Gastrocnemius medialis (tissue), 4 donors: ENCODE measurements at regions not wholly inside any gene's neighbourhood (a gene's known extent, or its start where the extent isn't known, plus 50 kb on each side); places are given as distances from the start of the nearest gene placed in this dataset.

ENCODE experiments used
- ATAC-seq, 2 donors: fragments of 150-250 bp; one replicate each; pipeline ENCODE4 v1.9.1; 2016
- DNase-seq, 2 donors: peaks; one replicate each; pipeline ENCODE4 v3.0.0-alpha.2; 2019
- H3K27ac ChIP-seq, 4 donors: fragments of 200-600 bp; sonication (generic); 1 replicate in 1 of 4; 2 replicates in 3 of 4; pipeline ENCODE4 v1.5.1; 2016 to 2018; ENCODE audit warnings: mild to moderate bottlenecking in 2 of 4, moderate library complexity in 1 of 4
- H3K27me3 ChIP-seq, 3 donors: fragments of 200-600 bp; sonication (generic) in 2 of 3; 1 replicate in 1 of 3; 2 replicates in 2 of 3; pipeline versions ENCODE4 v1.5.1 to v1.6.0; 2016 to 2019; ENCODE audit warnings: mild to moderate bottlenecking in 1 of 3, moderate library complexity in 1 of 3
- H3K36me3 ChIP-seq, 2 donors: fragments of 200-600 bp; sonication (generic) in 1 of 2; one replicate each; pipeline ENCODE4 v1.5.1; 2017 to 2018
- H3K4me1 ChIP-seq, 2 donors: fragments of 200-600 bp; sonication (generic) in 1 of 2; one replicate each; pipeline ENCODE4 v1.5.1; 2016 to 2017; ENCODE audit warnings: mild to moderate bottlenecking in 2 of 2
- H3K4me3 ChIP-seq, 4 donors: fragments of 200-600 bp; sonication (generic) in 3 of 4; 1 replicate in 1 of 4; 2 replicates in 3 of 4; pipeline ENCODE4 v1.5.1; 2016 to 2019; ENCODE audit warnings: mild to moderate bottlenecking in 2 of 4
- H3K9me3 ChIP-seq, 3 donors: fragments of 200-600 bp; sonication (generic) in 2 of 3; 1 replicate in 1 of 3; 2 replicates in 2 of 3; pipeline ENCODE4 v1.5.1; 2016 to 2019
- POLR2A ChIP-seq, 2 donors: fragments of 450-650 bp; IDR thresholded peaks; one replicate each; pipeline ENCODE4 v1.6.1; 2017; ENCODE audit warnings: antibody characterized with exemption in 2 of 2, mild to moderate bottlenecking in 2 of 2, moderate library complexity in 2 of 2
- in situ Hi-C, 4 donors: fragments of 200-750 bp; cut with MboI; loops; one replicate each; pipeline versions ENCODE4 v1.15.0 to v1.8.0; 2017; ENCODE audit warnings: low sequenced_read_pairs in 4 of 4
- intact Hi-C: fragments of 100-400 bp; cut with DNase I; formaldehyde crosslinking; loops from one replicate; pipeline ENCODE4 v1.15.1; 2023; ENCODE audit warnings: low total_unique reads
- TF ChIP-seq, protein P1 (sequence below), 5 experiments: fragments of 450-650 bp in 3 of 5; fragments of 200-600 bp in 2 of 5; sonication (generic) in 2 of 5; IDR thresholded peaks in 4 of 5; conservative IDR thresholded peaks in 1 of 5; 1 replicate in 4 of 5; 2 replicates in 1 of 5; pipeline ENCODE4 v1.5.1; 2016 to 2019; ENCODE audit warnings: antibody characterized with exemption in 5 of 5, mild to moderate bottlenecking in 3 of 5, moderate library complexity in 3 of 5

DNA sequence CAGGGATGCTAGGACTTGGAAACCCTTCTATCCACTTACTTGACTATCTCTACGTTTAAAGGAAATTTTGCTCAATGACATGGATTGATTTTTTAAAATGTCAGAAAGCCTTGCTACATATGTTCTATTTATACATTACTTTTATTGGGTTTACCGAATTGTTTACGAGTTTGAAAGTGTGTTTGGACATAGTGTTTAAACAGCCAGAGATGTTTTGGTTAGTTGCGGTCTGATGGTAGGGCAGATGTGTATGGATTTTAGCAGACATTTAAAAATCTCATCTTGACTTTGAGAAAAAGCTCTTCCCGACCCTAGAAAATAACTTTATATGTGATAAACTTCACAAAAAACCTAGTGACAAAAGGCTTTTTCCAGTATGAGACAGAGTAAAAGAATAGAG lies 513.7 kb downstream of the PLA2G4A start:
- ATAC-seq (no peak), DNase-seq (no peak)
- no peak for TF ChIP-seq POLR2A (IDR thresholded peaks at IDR 0.05)
- TF ChIP-seq, protein P1, sequence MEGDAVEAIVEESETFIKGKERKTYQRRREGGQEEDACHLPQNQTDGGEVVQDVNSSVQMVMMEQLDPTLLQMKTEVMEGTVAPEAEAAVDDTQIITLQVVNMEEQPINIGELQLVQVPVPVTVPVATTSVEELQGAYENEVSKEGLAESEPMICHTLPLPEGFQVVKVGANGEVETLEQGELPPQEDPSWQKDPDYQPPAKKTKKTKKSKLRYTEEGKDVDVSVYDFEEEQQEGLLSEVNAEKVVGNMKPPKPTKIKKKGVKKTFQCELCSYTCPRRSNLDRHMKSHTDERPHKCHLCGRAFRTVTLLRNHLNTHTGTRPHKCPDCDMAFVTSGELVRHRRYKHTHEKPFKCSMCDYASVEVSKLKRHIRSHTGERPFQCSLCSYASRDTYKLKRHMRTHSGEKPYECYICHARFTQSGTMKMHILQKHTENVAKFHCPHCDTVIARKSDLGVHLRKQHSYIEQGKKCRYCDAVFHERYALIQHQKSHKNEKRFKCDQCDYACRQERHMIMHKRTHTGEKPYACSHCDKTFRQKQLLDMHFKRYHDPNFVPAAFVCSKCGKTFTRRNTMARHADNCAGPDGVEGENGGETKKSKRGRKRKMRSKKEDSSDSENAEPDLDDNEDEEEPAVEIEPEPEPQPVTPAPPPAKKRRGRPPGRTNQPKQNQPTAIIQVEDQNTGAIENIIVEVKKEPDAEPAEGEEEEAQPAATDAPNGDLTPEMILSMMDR (IDR thresholded peaks at IDR 0.05 in 4 of 5, conservative IDR thresholded peaks at IDR 0.05 in 1 of 5) = no peak
- intact Hi-C loops = no loop called here
- in situ Hi-C loops = no loop called here
- no peaks in the 10 kb centered on the region for H3K4me1 ChIP-seq
- H3K27ac ChIP-seq = no peak overlapping the region
- no peaks in the 10 kb centered on the region for H3K9me3 ChIP-seq
- H3K36me3 ChIP-seq = no peaks in the 10 kb centered on the region
- no peak overlapping the region for H3K4me3 ChIP-seq
- no peaks in the 10 kb centered on the region for H3K27me3 ChIP-seq

DNA sequence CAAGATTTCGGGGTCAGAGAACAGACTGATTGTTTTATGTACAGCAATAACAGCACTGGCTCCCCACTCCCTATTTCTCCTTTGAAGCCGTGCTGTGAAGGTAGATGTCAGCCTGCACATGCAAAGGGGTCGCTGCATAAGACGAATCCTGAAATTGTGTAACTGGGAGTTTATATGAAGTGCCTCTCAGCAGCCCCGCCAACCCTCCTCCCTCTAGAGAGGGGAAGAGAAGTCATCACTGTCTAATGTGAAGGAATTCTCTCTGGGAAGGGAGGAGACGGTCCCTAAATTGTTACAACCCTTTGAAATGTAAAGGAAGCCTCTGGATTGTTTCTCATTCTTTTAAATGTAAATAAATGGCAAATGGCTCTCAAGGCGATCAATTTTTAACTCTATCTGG lies 545.3 kb downstream of the PLA2G4A start:
- Histone ChIP-seq H3K27me3 (no peaks in the 10 kb centered on the region), H3K27ac (no peak overlapping the region), H3K4me1 (no peaks in the 10 kb centered on the region), H3K9me3 (no peaks in the 10 kb centered on the region), H3K36me3 (no peaks in the 10 kb centered on the region), H3K4me3 (no peak overlapping the region)
- DNase-seq = no peak
- TF ChIP-seq POLR2A (IDR thresholded peaks at IDR 0.05) = no peak
- TF ChIP-seq, protein P1 (IDR thresholded peaks at IDR 0.05 in 4 of 5, conservative IDR thresholded peaks at IDR 0.05 in 1 of 5) = no peak
- in situ Hi-C loops = no loop called here
- ATAC-seq = no peak
- intact Hi-C loops = no loop called here

DNA sequence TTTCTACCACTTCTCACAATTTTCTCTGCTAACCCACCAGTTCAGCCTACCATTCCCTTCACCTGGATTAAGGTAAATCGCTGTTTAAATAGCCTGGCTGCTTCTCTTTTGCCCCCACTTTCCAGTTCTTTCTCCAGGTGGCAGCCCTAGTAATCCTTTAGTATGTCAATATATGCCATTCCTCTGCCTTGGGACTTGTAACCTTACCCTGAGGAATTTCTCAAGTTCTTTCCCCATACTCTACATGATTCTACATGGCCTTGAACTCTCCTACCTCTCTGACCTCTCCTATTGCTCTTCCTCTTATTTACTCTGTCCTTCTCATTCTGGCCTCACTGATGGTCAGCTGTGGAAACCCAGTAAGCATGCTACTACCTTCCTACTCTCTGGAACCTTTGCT lies 546.0 kb downstream of the PLA2G4A start:
- no peak for ATAC-seq
- in situ Hi-C loops = no loop called here
- TF ChIP-seq, protein P1 (IDR thresholded peaks at IDR 0.05 in 4 of 5, conservative IDR thresholded peaks at IDR 0.05 in 1 of 5) = no peak
- TF ChIP-seq POLR2A (IDR thresholded peaks at IDR 0.05) = no peak
- intact Hi-C loops = no loop called here
- H3K9me3 ChIP-seq = no peaks in the 10 kb centered on the region
- no peak overlapping the region for H3K4me3 ChIP-seq
- H3K4me1 ChIP-seq = no peaks in the 10 kb centered on the region
- DNase-seq = no peak
- no peaks in the 10 kb centered on the region for H3K27me3 ChIP-seq
- H3K27ac ChIP-seq = no peak overlapping the region
- H3K36me3 ChIP-seq = no peaks in the 10 kb centered on the region

DNA sequence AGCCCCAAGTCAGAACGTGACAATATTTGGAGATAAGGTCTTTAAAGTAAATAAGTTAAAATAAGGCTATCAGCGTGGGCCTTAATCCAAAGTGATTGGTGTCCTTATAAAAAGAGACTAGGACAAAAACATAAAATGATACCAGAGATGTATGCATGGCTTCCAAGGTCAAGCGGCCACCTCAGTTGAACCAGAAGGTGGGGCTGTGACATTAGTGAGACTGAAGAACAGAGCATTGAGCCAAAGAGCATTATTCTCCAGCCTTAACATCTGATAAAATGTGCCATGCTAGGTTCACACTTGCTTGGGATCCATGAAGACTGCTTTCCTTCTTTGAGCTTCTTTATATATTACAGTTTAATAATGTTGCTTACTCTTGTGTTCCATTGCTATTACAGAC lies 554.6 kb downstream of the PLA2G4A start:
- no peak for TF ChIP-seq POLR2A (IDR thresholded peaks at IDR 0.05)
- TF ChIP-seq, protein P1 (IDR thresholded peaks at IDR 0.05 in 4 of 5, conservative IDR thresholded peaks at IDR 0.05 in 1 of 5) = no peak
- H3K27ac ChIP-seq = no peak overlapping the region
- intact Hi-C loops (no loop called here), in situ Hi-C loops (no loop called here)
- no peaks in the 10 kb centered on the region for H3K9me3 ChIP-seq
- DNase-seq = no peak
- H3K36me3 ChIP-seq = no peaks in the 10 kb centered on the region
- H3K4me1 ChIP-seq = no peaks in the 10 kb centered on the region
- ATAC-seq = no peak
- H3K27me3 ChIP-seq = no peaks in the 10 kb centered on the region
- H3K4me3 ChIP-seq = no peak overlapping the region

DNA sequence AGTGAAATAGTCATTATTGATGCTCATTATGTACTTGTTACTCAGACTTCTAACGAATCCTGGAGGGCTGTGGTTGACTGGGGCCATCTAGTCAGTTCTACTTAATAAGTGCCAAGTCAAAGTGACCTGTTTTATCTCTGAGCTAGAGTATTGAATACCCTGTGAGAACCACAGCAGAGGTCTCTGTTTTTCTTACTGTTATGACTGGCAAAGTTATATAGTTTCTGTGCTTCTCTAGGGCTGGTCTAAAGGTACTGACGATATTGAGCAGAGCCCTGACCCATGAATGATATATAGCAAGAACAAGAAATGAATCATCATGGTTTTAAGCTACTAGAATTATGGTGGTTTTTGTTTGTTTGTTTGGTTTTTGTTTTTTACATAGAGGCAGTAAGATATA lies 555.8 kb downstream of the PLA2G4A start:
- ATAC-seq = no peak
- in situ Hi-C loops (no loop called here), intact Hi-C loops (no loop called here)
- H3K27me3 ChIP-seq = no peaks in the 10 kb centered on the region
- DNase-seq = no peak
- no peaks in the 10 kb centered on the region for H3K4me1 ChIP-seq
- TF ChIP-seq, protein P1 (IDR thresholded peaks at IDR 0.05 in 4 of 5, conservative IDR thresholded peaks at IDR 0.05 in 1 of 5) = no peak
- TF ChIP-seq POLR2A (IDR thresholded peaks at IDR 0.05) = no peak
- no peaks in the 10 kb centered on the region for H3K9me3 ChIP-seq
- H3K27ac ChIP-seq = no peak overlapping the region
- no peak overlapping the region for H3K4me3 ChIP-seq
- H3K36me3 ChIP-seq = no peaks in the 10 kb centered on the region
